ENCODE measurements at regions not wholly inside any gene's neighbourhood (a gene's known extent, or its start where the extent isn't known, plus 50 kb on each side); places are given as distances from the start of the nearest gene placed in this dataset.

DNA sequence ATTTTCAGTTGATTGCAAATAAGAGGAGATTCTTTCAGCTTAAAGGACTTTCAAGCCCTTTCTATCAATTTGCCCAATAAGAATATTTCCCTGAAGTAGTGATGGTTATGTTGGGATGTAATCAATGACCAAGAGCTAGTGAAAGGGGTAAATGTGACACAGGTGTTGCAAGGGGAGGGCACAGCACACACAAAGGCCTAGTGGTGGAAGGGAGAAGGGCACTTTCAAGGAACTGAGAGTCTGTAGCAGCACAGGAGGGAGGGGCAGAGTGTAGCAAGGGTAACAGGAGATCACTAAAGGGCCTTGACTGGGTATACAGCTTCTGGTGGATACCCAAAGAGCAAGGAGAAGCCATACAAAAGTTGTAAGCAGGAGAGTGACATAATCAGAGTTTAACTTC, 217.8 kb upstream of the ARHGEF26 start:
- TF ChIP-seq POLR2A (IDR thresholded peaks at IDR 0.05; ENCODE audit: borderline replicate concordance, extremely low read depth, insufficient read depth, insufficient read length): no peak
- no peak for TF ChIP-seq POLR2AphosphoS5 (IDR thresholded peaks at IDR 0.05; ENCODE audit: low read depth, low read length)
- TF ChIP-seq, protein P1, sequence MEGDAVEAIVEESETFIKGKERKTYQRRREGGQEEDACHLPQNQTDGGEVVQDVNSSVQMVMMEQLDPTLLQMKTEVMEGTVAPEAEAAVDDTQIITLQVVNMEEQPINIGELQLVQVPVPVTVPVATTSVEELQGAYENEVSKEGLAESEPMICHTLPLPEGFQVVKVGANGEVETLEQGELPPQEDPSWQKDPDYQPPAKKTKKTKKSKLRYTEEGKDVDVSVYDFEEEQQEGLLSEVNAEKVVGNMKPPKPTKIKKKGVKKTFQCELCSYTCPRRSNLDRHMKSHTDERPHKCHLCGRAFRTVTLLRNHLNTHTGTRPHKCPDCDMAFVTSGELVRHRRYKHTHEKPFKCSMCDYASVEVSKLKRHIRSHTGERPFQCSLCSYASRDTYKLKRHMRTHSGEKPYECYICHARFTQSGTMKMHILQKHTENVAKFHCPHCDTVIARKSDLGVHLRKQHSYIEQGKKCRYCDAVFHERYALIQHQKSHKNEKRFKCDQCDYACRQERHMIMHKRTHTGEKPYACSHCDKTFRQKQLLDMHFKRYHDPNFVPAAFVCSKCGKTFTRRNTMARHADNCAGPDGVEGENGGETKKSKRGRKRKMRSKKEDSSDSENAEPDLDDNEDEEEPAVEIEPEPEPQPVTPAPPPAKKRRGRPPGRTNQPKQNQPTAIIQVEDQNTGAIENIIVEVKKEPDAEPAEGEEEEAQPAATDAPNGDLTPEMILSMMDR (IDR thresholded peaks at IDR 0.05 in 2 of 3, conservative IDR thresholded peaks at IDR 0.05 in 1 of 3; ENCODE audit: borderline replicate concordance in 1 of 3, insufficient read depth in 1 of 3, low read depth in 2 of 3, low read length in 2 of 3): peak in 2 of 3 experiments; percentile 56; a peak in 4 of 6 replicates
- TF ChIP-seq EZH2 (IDR thresholded peaks at IDR 0.05): no peak

All from HCT116 (cell line).